H1 (cell line): ENCODE measurements at regions not wholly inside any gene's neighbourhood (a gene's known extent, or its start where the extent isn't known, plus 50 kb on each side); places are given as distances from the start of the nearest gene placed in this dataset.

Experiments
- CHD7 ChIP-seq: fragments of 300-600 bp; sonication (generic); IDR thresholded peaks from 2 replicates; pipeline ENCODE4 v1.7.1; 2012; ENCODE audit warnings: low read length, moderate library complexity, mild to moderate bottlenecking, inconsistent platforms; ENCODE audit not compliant: insufficient replicate concordance
- GTF2F1 ChIP-seq: IDR thresholded peaks from 2 replicates; pipeline ENCODE4 v1.6.1; 2012; ENCODE audit warnings: low read depth, low read length, improper control_type of control experiment, borderline replicate concordance
- SIRT6 ChIP-seq: IDR thresholded peaks from one replicate; pipeline ENCODE4 v1.7.1; 2012; ENCODE audit warnings: low read length, inconsistent platforms
- SRF ChIP-seq: IDR thresholded peaks from 2 replicates; pipeline ENCODE4 v1.6.1; 2011; ENCODE audit warnings: mild to moderate bottlenecking, low read depth, low read length, moderate library complexity

GRCh38 chr3:23741036-23741706, 64.6 kb upstream of the UBE2E1 start (continued):
- TF ChIP-seq CHD7 (no peak), SIRT6 (no peak), GTF2F1 (no peak), SRF (no peak)
